Activated naive CD8-positive, alpha-beta T cell treated with anti-CD3 and anti-CD28 coated beads for 36 hours (primary cell): ENCODE measurements at regions not wholly inside any gene's neighbourhood (a gene's known extent, or its start where the extent isn't known, plus 50 kb on each side); places are given as distances from the start of the nearest gene placed in this dataset.
"Not testable (repeated sequence)": the region's sequence is repeated elsewhere in the genome, so short reads cannot be mapped to it uniquely, and the experiment has no call there.

ENCODE experiments used
- DNase-seq: peaks from one replicate; pipeline ENCODE4 v3.0.0; 2021
- H3K27ac Mint-ChIP-seq: one replicate; pipeline ENCODE4 v1.8.0; 2022; ENCODE audit warnings: mild to moderate bottlenecking, moderate library complexity, mixed read lengths
- H3K27me3 Mint-ChIP-seq: one replicate; pipeline ENCODE4 v1.8.0; 2022; ENCODE audit warnings: mild to moderate bottlenecking, mixed read lengths
- H3K36me3 Mint-ChIP-seq: one replicate; pipeline ENCODE4 v1.8.0; 2021; ENCODE audit warnings: mild to moderate bottlenecking, mixed read lengths
- H3K4me1 Mint-ChIP-seq: one replicate; pipeline ENCODE4 v1.8.0; 2021; ENCODE audit warnings: mixed read lengths
- H3K4me3 Mint-ChIP-seq: one replicate; pipeline ENCODE4 v1.8.0; 2022; ENCODE audit warnings: mild to moderate bottlenecking, moderate library complexity, mixed read lengths
- H3K9me3 Mint-ChIP-seq: one replicate; pipeline ENCODE4 v1.8.0; 2022; ENCODE audit warnings: mixed read lengths

DNA sequence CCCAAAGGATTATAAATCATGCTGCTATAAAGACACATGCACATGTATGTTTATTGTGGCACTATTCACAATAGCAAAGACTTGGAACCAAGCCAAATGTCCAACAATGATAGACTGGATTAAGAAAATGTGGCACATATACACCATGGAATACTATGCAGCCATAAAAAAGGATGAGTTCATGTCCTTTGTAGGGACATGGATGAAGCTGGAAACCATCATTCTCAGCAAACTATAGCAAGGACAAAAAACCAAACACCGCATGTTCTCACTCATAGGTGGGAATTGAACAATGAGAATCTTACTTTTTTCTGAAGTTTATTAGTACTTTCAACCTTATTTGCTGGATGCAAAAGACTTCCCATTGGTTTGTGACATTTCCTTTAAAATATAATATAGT is 101.0 kb upstream of the TBX18 start:
- DNase-seq: not testable (repeated sequence)

GRCh38 chr6:84862843-84863242 is 98.4 kb upstream of the TBX18 start:
- Mint-ChIP-seq H3K9me3 (no peaks in the 10 kb centered on the region), H3K4me3 (no peak overlapping the region), H3K27ac (no peak overlapping the region), H3K36me3 (no peaks in the 10 kb centered on the region), H3K27me3 (no peaks in the 10 kb centered on the region), H3K4me1 (no peaks in the 10 kb centered on the region)
- no peak for DNase-seq

More for the DNA sequence above, 101.0 kb upstream of the TBX18 start:
- not testable (repeated sequence) for H3K9me3 Mint-ChIP-seq, H3K27ac Mint-ChIP-seq, H3K4me1 Mint-ChIP-seq, H3K36me3 Mint-ChIP-seq, H3K4me3 Mint-ChIP-seq, H3K27me3 Mint-ChIP-seq

DNA sequence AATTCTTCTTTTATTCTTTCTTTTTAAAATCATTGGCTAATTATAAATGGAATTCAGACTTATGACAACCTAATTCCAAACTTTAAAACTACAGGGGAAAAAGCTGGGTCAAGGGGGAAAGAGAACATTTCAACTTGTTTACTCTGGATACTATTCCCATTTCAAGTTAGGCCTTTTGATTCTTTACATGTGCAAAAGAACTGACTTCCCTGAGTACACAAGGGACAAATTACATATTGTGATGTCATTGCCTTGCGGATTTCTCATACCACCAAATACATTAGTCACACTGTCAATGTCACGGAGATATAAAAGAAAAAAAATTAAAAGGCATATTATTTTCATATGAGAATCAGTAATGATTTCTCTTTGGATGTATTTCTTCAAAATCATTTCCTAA is 96.5 kb upstream of the TBX18 start:
- Mint-ChIP-seq H3K36me3 (no peaks in the 10 kb centered on the region), H3K9me3 (no peaks in the 10 kb centered on the region), H3K27ac (no peak overlapping the region), H3K27me3 (no peaks in the 10 kb centered on the region), H3K4me3 (no peak overlapping the region), H3K4me1 (no peaks in the 10 kb centered on the region)
- DNase-seq: no peak

DNA sequence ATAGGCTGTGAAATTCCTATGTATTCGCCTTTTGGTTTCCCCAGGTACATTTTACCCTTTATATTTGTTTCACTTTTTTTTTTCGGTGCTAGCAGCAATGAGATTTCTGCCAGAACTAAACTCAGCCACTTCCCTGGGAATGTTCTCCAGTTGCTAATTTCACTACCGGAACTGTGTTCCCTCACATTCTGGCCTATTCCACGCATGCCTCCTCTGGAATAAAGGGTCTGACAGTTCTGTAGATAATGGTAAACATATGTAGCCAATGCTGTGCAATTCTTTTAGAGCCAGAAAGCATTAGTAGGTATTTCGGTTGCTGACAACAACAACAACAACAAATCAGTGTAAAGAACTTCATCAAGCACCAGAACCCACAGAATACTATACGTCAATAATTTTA is 96.1 kb upstream of the TBX18 start:
- Mint-ChIP-seq H3K4me3 (no peak overlapping the region), H3K27ac (no peak overlapping the region), H3K4me1 (no peaks in the 10 kb centered on the region), H3K27me3 (no peaks in the 10 kb centered on the region), H3K36me3 (no peaks in the 10 kb centered on the region), H3K9me3 (no peaks in the 10 kb centered on the region)
- DNase-seq: no peak

DNA sequence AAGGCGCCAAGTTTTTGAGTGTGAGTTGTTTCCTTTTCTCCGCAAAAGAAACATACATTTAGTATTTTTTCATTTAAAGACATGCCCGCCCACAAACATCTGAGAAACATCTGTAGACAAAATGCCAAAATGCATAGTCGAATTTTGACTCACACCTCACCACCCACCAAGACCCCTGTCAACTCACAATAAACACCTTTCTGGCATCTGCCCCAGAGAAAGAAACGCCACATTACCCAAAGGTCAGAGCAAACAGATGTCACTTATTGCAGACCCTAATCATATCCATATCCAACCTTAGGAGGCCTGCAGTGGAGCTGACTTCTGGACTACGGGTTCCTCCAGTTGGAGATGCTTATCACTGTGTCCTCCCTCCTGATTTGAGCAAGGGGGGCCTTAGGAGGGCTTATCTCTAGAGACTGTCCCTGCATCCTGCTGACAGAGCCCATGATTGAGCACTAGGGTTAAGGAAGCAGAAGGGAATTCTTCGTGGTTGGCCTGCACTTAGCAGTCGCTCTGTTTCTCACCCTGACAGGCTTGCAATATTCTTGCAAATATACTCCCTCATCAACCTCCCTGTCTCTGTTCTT is 90.5 kb upstream of the TBX18 start:
- H3K27me3 Mint-ChIP-seq: no peaks in the 10 kb centered on the region

GRCh38 chr6:84853901-84854300 is 89.5 kb upstream of the TBX18 start:
- no peaks in the 10 kb centered on the region for H3K4me1 Mint-ChIP-seq
- no peaks in the 10 kb centered on the region for H3K36me3 Mint-ChIP-seq
- H3K9me3 Mint-ChIP-seq: no peaks in the 10 kb centered on the region
- no peak for DNase-seq
- H3K27ac Mint-ChIP-seq: no peak overlapping the region
- H3K27me3 Mint-ChIP-seq: no peaks in the 10 kb centered on the region
- no peak overlapping the region for H3K4me3 Mint-ChIP-seq

More for the DNA sequence above, 90.5 kb upstream of the TBX18 start:
- no peaks in the 10 kb centered on the region for H3K4me1 Mint-ChIP-seq
- H3K36me3 Mint-ChIP-seq: no peaks in the 10 kb centered on the region
- H3K27ac Mint-ChIP-seq: no peak overlapping the region
- no peaks in the 10 kb centered on the region for H3K9me3 Mint-ChIP-seq
- no peak overlapping the region for H3K4me3 Mint-ChIP-seq
- DNase-seq: no peak

- no peaks in the 10 kb centered on the region for H3K36me3 Mint-ChIP-seq
Observed at GRCh38 chr6:84848960-84849359, 84.6 kb upstream of the TBX18 start.

DNA sequence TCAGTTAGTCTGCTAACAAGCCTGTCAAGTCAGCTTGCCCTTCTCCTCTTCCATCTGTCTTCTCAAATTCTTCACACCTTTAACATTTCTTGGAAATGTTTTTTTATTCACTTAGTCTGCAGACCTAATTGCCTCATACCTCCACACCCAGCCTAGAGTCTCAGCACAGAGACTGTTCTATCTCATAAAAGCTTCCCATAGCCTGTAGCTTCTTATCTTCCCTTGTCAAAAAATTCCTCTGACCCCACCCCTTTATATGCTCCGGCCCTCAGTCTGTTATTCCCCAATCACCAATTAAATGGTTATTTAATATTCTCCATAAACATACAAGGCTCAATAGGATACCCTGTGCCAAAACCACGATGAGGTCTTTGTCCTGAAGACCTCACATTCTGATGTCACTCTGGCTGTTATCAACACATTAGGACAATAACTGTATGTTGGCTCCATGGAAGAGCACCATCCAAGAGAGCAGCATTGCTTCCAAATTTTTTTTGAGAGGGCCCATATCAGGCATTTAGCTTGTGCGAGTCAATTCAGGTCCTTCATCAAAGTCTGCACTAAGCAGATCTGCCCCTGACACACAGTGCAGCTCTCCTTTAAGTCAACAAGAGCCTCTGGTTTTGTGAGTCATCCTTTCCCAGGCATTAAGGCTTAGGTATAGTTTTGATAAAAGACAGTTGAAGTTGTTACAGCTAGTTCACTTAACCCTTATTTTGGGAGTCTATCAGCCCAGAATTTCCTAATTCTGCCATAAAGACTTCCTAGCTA is 83.2 kb upstream of the TBX18 start:
- Mint-ChIP-seq H3K36me3 (no peaks in the 10 kb centered on the region), H3K27ac (no peak overlapping the region), H3K4me3 (no peak overlapping the region), H3K27me3 (no peaks in the 10 kb centered on the region), H3K4me1 (no peaks in the 10 kb centered on the region), H3K9me3 (no peaks in the 10 kb centered on the region)
- no peak for DNase-seq

More at GRCh38 chr6:84848960-84849359, 84.6 kb upstream of the TBX18 start:
- no peak overlapping the region for H3K27ac Mint-ChIP-seq
- no peaks in the 10 kb centered on the region for H3K4me1 Mint-ChIP-seq
- no peaks in the 10 kb centered on the region for H3K27me3 Mint-ChIP-seq
- DNase-seq: no peak
- H3K4me3 Mint-ChIP-seq: no peak overlapping the region
- H3K9me3 Mint-ChIP-seq: no peaks in the 10 kb centered on the region

- Mint-ChIP-seq H3K27ac (no peak overlapping the region), H3K36me3 (no peaks in the 10 kb centered on the region), H3K4me3 (no peak overlapping the region), H3K9me3 (peaks cover 8% of the 10 kb centered on the region), H3K27me3 (no peaks in the 10 kb centered on the region), H3K4me1 (no peaks in the 10 kb centered on the region)
- no peak for DNase-seq
Observed at GRCh38 chr6:84842525-84843166, 78.2 kb upstream of the TBX18 start.

DNA sequence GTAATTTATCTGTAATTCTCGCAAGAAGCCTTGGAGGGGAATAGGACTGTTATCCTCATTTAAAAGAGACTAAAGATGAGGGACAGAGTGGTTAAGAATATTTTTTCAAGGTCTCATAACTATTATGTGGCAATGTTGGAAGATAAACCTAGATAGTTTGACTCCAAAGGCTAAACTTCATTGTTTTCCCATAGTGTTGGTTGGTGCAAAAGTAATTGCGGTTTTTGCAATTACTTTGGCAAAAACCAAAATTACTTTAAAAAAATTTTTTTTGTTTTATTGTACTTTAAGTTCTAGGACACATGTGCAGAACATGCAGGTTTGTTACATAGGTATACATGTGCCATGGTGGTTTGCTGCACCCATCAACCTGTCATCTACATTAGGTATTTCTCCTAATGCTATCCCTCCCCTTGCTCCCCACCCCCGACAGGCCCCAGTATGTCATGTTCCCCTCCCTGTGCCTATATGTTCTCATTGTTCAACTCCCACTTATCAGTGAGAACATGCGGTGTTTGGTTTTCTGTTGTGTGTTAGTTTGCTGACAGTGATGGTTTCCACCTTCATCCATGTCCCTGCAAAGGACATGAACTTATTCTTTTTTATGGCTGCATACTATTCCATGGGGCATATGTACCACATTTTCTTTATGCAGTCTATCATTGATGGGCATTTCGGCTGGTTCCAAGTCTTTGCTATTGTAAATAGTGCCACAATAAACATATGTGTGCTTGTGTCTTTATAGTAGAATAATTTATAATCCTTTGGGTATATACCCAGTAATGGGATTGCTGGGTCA is 72.9 kb upstream of the TBX18 start:
- not testable (repeated sequence) for H3K36me3 Mint-ChIP-seq, DNase-seq, H3K4me3 Mint-ChIP-seq, H3K9me3 Mint-ChIP-seq, H3K27ac Mint-ChIP-seq, H3K4me1 Mint-ChIP-seq, H3K27me3 Mint-ChIP-seq

DNA sequence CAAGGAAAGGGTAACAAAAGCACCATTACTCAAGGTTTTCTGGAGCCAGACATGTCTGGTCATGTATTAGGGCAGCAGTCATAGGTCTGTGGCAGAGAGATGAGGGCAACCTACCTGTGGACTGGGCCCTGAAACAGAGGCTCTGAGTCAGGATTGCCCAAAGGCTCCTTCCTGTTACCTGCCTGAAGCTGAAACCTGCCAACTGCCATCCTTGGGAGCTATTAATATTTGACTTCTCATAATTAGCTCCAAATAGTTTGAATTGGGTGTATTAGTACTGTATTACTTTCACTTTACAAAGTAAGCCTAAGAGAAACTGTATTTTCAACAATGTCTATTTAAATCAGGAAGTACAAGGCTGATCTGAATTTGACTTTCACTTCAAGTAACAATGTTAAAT is 72.0 kb upstream of the TBX18 start:
- no peaks in the 10 kb centered on the region for H3K27me3 Mint-ChIP-seq
- peaks cover 8% of the 10 kb centered on the region for H3K9me3 Mint-ChIP-seq
- DNase-seq: no peak
- no peak overlapping the region for H3K4me3 Mint-ChIP-seq
- no peaks in the 10 kb centered on the region for H3K36me3 Mint-ChIP-seq
- H3K4me1 Mint-ChIP-seq: no peaks in the 10 kb centered on the region
- no peak overlapping the region for H3K27ac Mint-ChIP-seq

DNA sequence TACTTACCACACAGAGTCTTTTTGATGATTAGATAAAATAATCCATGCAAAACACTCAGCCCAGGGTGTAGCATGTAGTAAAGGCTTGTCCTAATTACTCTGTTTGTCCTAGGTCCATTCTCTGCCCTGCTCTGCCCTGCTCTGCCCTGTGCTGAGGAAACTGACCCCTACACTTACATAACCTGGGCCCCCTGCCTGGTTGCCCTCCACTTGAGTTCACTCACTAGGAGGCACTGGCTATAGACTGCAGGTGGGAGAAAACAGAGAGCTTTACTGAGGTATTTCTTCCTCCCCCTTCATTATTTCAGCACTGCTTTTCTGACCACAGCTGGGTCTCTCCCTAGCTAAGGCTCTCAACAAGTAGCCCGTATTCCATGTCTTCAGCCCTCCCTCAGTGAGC is 70.9 kb upstream of the TBX18 start:
- no peaks in the 10 kb centered on the region for H3K27me3 Mint-ChIP-seq
- H3K4me1 Mint-ChIP-seq: no peaks in the 10 kb centered on the region
- no peaks in the 10 kb centered on the region for H3K36me3 Mint-ChIP-seq
- H3K27ac Mint-ChIP-seq: no peak overlapping the region
- H3K4me3 Mint-ChIP-seq: no peak overlapping the region
- no peak for DNase-seq
- peaks cover 8% of the 10 kb centered on the region for H3K9me3 Mint-ChIP-seq

GRCh38 chr6:84831924-84832323 is 67.5 kb upstream of the TBX18 start:
- H3K27me3 Mint-ChIP-seq, H3K9me3 Mint-ChIP-seq, H3K4me3 Mint-ChIP-seq, H3K4me1 Mint-ChIP-seq, DNase-seq, H3K27ac Mint-ChIP-seq, H3K36me3 Mint-ChIP-seq: not testable (repeated sequence)

GRCh38 chr6:84825461-84825860 is 61.1 kb upstream of the TBX18 start:
- no peaks in the 10 kb centered on the region for H3K4me1 Mint-ChIP-seq
- no peaks in the 10 kb centered on the region for H3K27me3 Mint-ChIP-seq

GRCh38 chr6:84821314-84821713 is 56.9 kb upstream of the TBX18 start:
- not testable (repeated sequence) for DNase-seq, H3K27ac Mint-ChIP-seq, H3K4me1 Mint-ChIP-seq, H3K36me3 Mint-ChIP-seq, H3K27me3 Mint-ChIP-seq, H3K4me3 Mint-ChIP-seq
- H3K9me3 Mint-ChIP-seq: peaks cover 18% of the 10 kb centered on the region

More at GRCh38 chr6:84825461-84825860, 61.1 kb upstream of the TBX18 start:
- Mint-ChIP-seq H3K4me3 (no peak overlapping the region), H3K27ac (no peak overlapping the region), H3K36me3 (no peaks in the 10 kb centered on the region), H3K9me3 (peaks cover 16% of the 10 kb centered on the region)
- no peak for DNase-seq
